ENCODE measurements at regions not wholly inside any gene's neighbourhood (a gene's known extent, or its start where the extent isn't known, plus 50 kb on each side); places are given as distances from the start of the nearest gene placed in this dataset.
"Not testable (repeated sequence)": the region's sequence is repeated elsewhere in the genome, so short reads cannot be mapped to it uniquely, and the experiment has no call there.

GRCh38 chr14:80047761-80048160, 163.5 kb downstream of the DIO2 start:
- peaks cover 5 to 25% (median 9%) of the 10 kb centered on the region in 6 donors for H3K9me3 Mint-ChIP-seq
- no peak for DNase-seq
- H3K4me3 Mint-ChIP-seq: no peak overlapping the region
- peaks cover 0 to 3% (median 2%) of the 10 kb centered on the region in 3 donors for H3K27me3 Mint-ChIP-seq (ENCODE audit: low read depth in 3 of 3)
- no peaks in the 10 kb centered on the region for H3K4me1 Mint-ChIP-seq
- H3K36me3 Mint-ChIP-seq: no peaks in the 10 kb centered on the region
- no peak overlapping the region for H3K27ac Mint-ChIP-seq

- H3K27me3 Mint-ChIP-seq (ENCODE audit: low read depth in 3 of 3): no peaks in the 10 kb centered on the region
- H3K9me3 Mint-ChIP-seq: peaks cover 0 to 27% (median 15%) of the 10 kb centered on the region in 6 donors
- H3K4me1 Mint-ChIP-seq: no peaks in the 10 kb centered on the region
- no peak overlapping the region for H3K27ac Mint-ChIP-seq
- no peak overlapping the region for H3K4me3 Mint-ChIP-seq
- DNase-seq: no peak
- H3K36me3 Mint-ChIP-seq: no peaks in the 10 kb centered on the region
These were observed 174.0 kb downstream of the DIO2 start for GRCh38 chr14:80037349-80037748.

DNA sequence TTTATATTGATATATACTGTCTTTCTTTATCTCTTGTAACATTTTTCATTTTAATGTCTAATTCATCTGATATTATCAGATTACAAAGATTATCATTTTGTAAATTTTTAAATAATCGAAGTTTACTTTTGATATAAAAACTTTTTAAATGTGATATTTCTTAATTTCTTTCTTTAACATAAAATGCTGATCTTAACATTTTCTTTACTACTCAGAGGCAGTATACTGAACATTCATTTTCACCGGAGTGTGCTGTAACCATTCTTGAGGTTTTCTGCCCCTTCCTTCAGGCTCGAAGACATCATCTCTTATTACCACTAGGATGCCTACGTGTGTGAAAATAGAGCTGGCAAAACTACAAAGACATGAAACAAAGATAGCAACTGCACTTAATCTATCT, 186.9 kb downstream of the DIO2 start:
- H3K27me3 Mint-ChIP-seq (ENCODE audit: low read depth in 3 of 3): peaks cover 0 to 1% (median 0%) of the 10 kb centered on the region in 3 donors
- peaks cover 3 to 38% (median 20%) of the 10 kb centered on the region in 6 donors for H3K9me3 Mint-ChIP-seq
- no peaks in the 10 kb centered on the region for H3K4me1 Mint-ChIP-seq
- DNase-seq: no peak
- H3K36me3 Mint-ChIP-seq: no peaks in the 10 kb centered on the region
- no peak overlapping the region for H3K4me3 Mint-ChIP-seq
- H3K27ac Mint-ChIP-seq: no peak overlapping the region

DNA sequence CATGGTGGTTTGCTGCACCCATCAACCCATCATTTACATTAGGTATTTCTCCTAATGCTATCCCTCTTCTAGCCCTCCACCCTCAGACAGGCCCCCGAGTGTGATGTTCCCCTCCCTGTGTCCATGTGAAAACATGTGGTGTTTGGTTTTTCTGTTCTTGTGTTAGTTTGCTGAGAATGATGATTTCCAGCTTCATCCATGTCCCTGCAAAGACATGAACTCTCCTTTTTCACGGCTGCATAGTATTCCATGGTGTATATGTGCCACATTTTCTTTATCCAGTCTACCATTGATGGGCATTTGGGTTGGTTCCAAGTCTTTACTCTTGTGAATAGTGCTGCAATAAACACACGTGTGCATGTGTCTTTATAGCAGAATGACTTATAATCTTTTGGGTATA, 192.8 kb downstream of the DIO2 start:
- peaks cover 5 to 38% (median 14%) of the 10 kb centered on the region in 6 donors for H3K9me3 Mint-ChIP-seq
- not testable (repeated sequence) for H3K4me1 Mint-ChIP-seq; H3K27me3 Mint-ChIP-seq (ENCODE audit: low read depth in 3 of 3); H3K36me3 Mint-ChIP-seq; DNase-seq; H3K27ac Mint-ChIP-seq; H3K4me3 Mint-ChIP-seq

GRCh38 chr14:80017795-80018194, 193.5 kb downstream of the DIO2 start:
- no peak overlapping the region for H3K4me3 Mint-ChIP-seq
- H3K27me3 Mint-ChIP-seq (ENCODE audit: low read depth in 3 of 3): no peaks in the 10 kb centered on the region
- DNase-seq: no peak
- H3K9me3 Mint-ChIP-seq: peaks cover 5 to 38% (median 12%) of the 10 kb centered on the region in 6 donors
- no peaks in the 10 kb centered on the region for H3K36me3 Mint-ChIP-seq
- no peak overlapping the region for H3K27ac Mint-ChIP-seq
- no peaks in the 10 kb centered on the region for H3K4me1 Mint-ChIP-seq

DNA sequence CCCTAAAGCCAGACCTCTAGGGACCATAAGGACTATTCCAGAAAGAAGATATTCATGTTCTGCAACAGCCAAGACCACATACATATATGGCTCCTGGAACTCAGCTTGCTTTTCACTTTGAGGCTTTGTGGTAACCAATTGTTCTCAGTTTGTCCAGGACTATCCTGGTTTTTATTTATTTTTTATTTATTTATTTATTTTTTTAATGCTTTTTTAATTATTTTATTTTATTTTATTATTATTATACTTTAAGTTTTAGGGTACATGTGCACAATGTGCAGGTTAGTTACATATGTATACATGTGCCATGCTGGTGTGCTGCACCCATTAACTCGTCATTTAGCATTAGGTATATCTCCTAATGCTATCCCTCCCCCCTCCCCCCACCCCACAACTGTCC, 201.1 kb downstream of the DIO2 start:
- not testable (repeated sequence) for DNase-seq; H3K4me1 Mint-ChIP-seq; H3K27me3 Mint-ChIP-seq (ENCODE audit: low read depth in 3 of 3); H3K4me3 Mint-ChIP-seq; H3K36me3 Mint-ChIP-seq; H3K27ac Mint-ChIP-seq
- H3K9me3 Mint-ChIP-seq: peaks cover 7 to 37% (median 10%) of the 10 kb centered on the region in 6 donors

- DNase-seq: no peak
- Mint-ChIP-seq H3K9me3 (peaks cover 1 to 29% (median 8%) of the 10 kb centered on the region in 6 donors), H3K27ac (no peak overlapping the region), H3K36me3 (no peaks in the 10 kb centered on the region), H3K4me1 (no peaks in the 10 kb centered on the region), H3K27me3 (ENCODE audit: low read depth in 3 of 3) (peaks cover 0 to 2% (median 0%) of the 10 kb centered on the region in 3 donors), H3K4me3 (no peak overlapping the region)
These were observed 205.7 kb downstream of the DIO2 start for GRCh38 chr14:80005561-80005960.

GRCh38 chr14:80004871-80005270, 206.4 kb downstream of the DIO2 start:
- H3K4me3 Mint-ChIP-seq: no peak overlapping the region

DNA sequence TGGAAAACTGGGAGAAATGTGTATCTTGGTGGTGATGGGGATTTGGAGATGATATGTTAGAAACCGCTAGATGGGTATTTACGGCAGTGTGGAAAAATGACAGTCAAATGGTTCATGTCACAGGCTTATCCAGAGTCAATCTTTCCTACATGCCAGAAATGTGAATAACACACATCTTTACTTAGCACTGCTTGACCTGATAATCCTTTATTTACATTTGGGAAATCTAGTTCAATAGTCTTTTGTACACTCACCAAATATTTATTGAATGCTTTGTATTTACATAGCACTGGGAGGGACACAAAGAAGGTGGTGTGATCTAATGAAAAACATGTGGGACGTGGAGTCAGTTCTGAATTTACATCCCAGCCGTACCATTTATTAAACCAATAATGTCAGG, 208.2 kb downstream of the DIO2 start:
- H3K36me3 Mint-ChIP-seq: no peaks in the 10 kb centered on the region
- peaks cover 4 to 23% (median 9%) of the 10 kb centered on the region in 6 donors for H3K9me3 Mint-ChIP-seq
- no peak overlapping the region for H3K4me3 Mint-ChIP-seq
- DNase-seq: no peak
- H3K27me3 Mint-ChIP-seq (ENCODE audit: low read depth in 3 of 3): no peaks in the 10 kb centered on the region
- no peak overlapping the region for H3K27ac Mint-ChIP-seq
- no peaks in the 10 kb centered on the region for H3K4me1 Mint-ChIP-seq

More at GRCh38 chr14:80004871-80005270, 206.4 kb downstream of the DIO2 start:
- H3K9me3 Mint-ChIP-seq: peaks cover 1 to 29% (median 8%) of the 10 kb centered on the region in 6 donors
- DNase-seq: no peak
- no peak overlapping the region for H3K27ac Mint-ChIP-seq
- H3K27me3 Mint-ChIP-seq (ENCODE audit: low read depth in 3 of 3): peaks cover 0 to 2% (median 0%) of the 10 kb centered on the region in 3 donors
- no peaks in the 10 kb centered on the region for H3K4me1 Mint-ChIP-seq
- no peaks in the 10 kb centered on the region for H3K36me3 Mint-ChIP-seq

GRCh38 chr14:79997509-79998208, 213.6 kb downstream of the DIO2 start:
- Mint-ChIP-seq H3K27ac (no peak overlapping the region), H3K27me3 (ENCODE audit: low read depth in 3 of 3) (no peaks in the 10 kb centered on the region), H3K4me3 (no peak overlapping the region), H3K9me3 (peaks cover 6 to 29% (median 8%) of the 10 kb centered on the region in 6 donors), H3K4me1 (no peaks in the 10 kb centered on the region), H3K36me3 (no peaks in the 10 kb centered on the region)
- no peak for DNase-seq

GRCh38 chr14:79992407-79993198, 218.7 kb downstream of the DIO2 start:
- DNase-seq: no peak
- Mint-ChIP-seq H3K9me3 (peaks cover 2 to 30% (median 10%) of the 10 kb centered on the region in 6 donors), H3K4me1 (no peaks in the 10 kb centered on the region), H3K27me3 (ENCODE audit: low read depth in 3 of 3) (no peaks in the 10 kb centered on the region), H3K36me3 (no peaks in the 10 kb centered on the region), H3K4me3 (no peak overlapping the region), H3K27ac (no peak overlapping the region)

DNA sequence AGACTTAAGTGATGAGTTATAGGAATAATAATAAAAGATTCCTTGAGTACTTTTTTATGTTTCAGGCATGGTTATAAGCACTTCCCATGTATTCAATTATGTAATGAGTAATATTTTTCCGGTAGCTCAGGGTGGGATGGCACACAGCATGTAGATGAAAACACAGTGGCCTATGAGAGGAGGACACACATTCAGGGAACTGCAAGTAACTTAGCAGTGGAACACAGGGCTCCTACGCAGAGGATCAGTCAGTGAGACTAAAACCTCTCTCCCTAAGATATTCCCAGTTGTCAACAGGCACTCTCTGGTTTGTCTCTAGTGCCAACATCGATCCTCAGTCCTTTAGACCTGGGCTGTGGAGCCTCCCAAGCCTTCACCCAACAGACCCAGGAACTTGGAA, 219.4 kb downstream of the DIO2 start:
- Mint-ChIP-seq H3K36me3 (no peaks in the 10 kb centered on the region), H3K4me1 (no peaks in the 10 kb centered on the region), H3K27me3 (ENCODE audit: low read depth in 3 of 3) (no peaks in the 10 kb centered on the region), H3K9me3 (peaks cover 2 to 32% (median 9%) of the 10 kb centered on the region in 6 donors), H3K4me3 (no peak overlapping the region), H3K27ac (no peak overlapping the region)
- DNase-seq: no peak

- H3K27ac Mint-ChIP-seq: no peak overlapping the region
- H3K36me3 Mint-ChIP-seq: no peaks in the 10 kb centered on the region
- no peak overlapping the region for H3K4me3 Mint-ChIP-seq
- H3K9me3 Mint-ChIP-seq: peaks cover under 1 to 38% (median 9%) of the 10 kb centered on the region in 6 donors
- DNase-seq: no peak
- H3K27me3 Mint-ChIP-seq (ENCODE audit: low read depth in 3 of 3): no peaks in the 10 kb centered on the region
- H3K4me1 Mint-ChIP-seq: no peaks in the 10 kb centered on the region
These were observed 221.3 kb downstream of the DIO2 start for GRCh38 chr14:79989990-79990389.

GRCh38 chr14:79986251-79986650, 225.1 kb downstream of the DIO2 start:
- Mint-ChIP-seq H3K9me3 (peaks cover 0 to 36% (median 16%) of the 10 kb centered on the region in 6 donors), H3K27me3 (ENCODE audit: low read depth in 3 of 3) (peaks cover 0 to 2% (median 0%) of the 10 kb centered on the region in 3 donors), H3K4me1 (no peaks in the 10 kb centered on the region), H3K4me3 (no peak overlapping the region), H3K27ac (no peak overlapping the region), H3K36me3 (no peaks in the 10 kb centered on the region)
- DNase-seq: no peak
